Pancreas (tissue), 10 donors: ENCODE measurements at regions not wholly inside any gene's neighbourhood (a gene's known extent, or its start where the extent isn't known, plus 50 kb on each side); places are given as distances from the start of the nearest gene placed in this dataset.
"Not testable (repeated sequence)": the region's sequence is repeated elsewhere in the genome, so short reads cannot be mapped to it uniquely, and the experiment has no call there.

ENCODE experiments used
- ATAC-seq, 4 donors: fragments of 200-7000 bp; cut with Tn5 transposase; one replicate each; pipeline versions ENCODE4 v1.8.0 to v1.9.1; 2020; ENCODE audit warnings: mild to moderate bottlenecking in 4 of 4, moderate library complexity in 4 of 4
- DNase-seq, 6 donors: peaks; one replicate each; pipeline ENCODE4 v3.0.0-alpha.2; 2020
- FAIRE-seq: peaks from 2 replicates; lab custom pipeline; 2012; peaks lifted over from hg19 to GRCh38; lab: Jason Lieb, UNC
- H3K27ac ChIP-seq, 4 donors: fragments of 200-600 bp; sonication (generic); 1 replicate in 3 of 4; 2 replicates in 1 of 4; pipeline versions ENCODE4 v1.5.0 to v1.8.0; 2020
- H3K27me3 ChIP-seq, 4 donors: fragments of 200-600 bp; one replicate each; pipeline ENCODE4 v1.8.0; 2021
- H3K36me3 ChIP-seq, 3 donors: fragments of 200-600 bp; sonication (generic) in 1 of 3; one replicate each; pipeline versions ENCODE4 v1.5.0 to v1.8.0; 2020 to 2021
- H3K4me1 ChIP-seq, 3 donors: fragments of 200-600 bp; one replicate each; pipeline ENCODE4 v1.8.0; 2021
- H3K4me3 ChIP-seq, 4 donors: fragments of 200-600 bp; sonication (generic) in 2 of 4; one replicate each; pipeline versions ENCODE4 v1.5.0 to v1.8.0; 2020 to 2021
- H3K9me3 ChIP-seq, 4 donors: fragments of 200-600 bp; one replicate each; pipeline ENCODE4 v1.8.0; 2021
- WGBS, 2 donors: extraction: QIAGEN DNeasy Blood & Tissue Kit; methylation state at CpG; one replicate each; pipeline ENCODE4 v1.1.7; 2013; 5-methylcytosine and 5-hydroxymethylcytosine counted together
- intact Hi-C, 3 donors: fragments of 100-400 bp; cut with DNase I; formaldehyde crosslinking; loops; one replicate each; pipeline versions ENCODE4 v1.11.1 to v1.14.2; 2022
- TF ChIP-seq, protein P1 (sequence below), 4 donors: fragments of 200-600 bp; sonication (generic) in 3 of 4; IDR thresholded peaks; one replicate each; pipeline versions ENCODE4 v1.5.0 to v1.8.0; 2021; ENCODE audit warnings: antibody characterized with exemption in 4 of 4
- donor health status: healthy with polysubstance abuse.
- donor health status: DM: no; HTN: no; CAD: no; lungs with moderate emphysema.
- donor health status: DM: no; HTN: no; CAD: no.
- donor health status: control.
- donor health status: control.
- donor health status: Bipolar disorder and iron deficiency.
- donor health status: DM: yes; HTN: yes; CAD: no.
- donor health status: DM: no; HTN: no; CAD: no.
- donor health status: DM: no; HTN: no; CAD: no.
- donor health status: DM: yes; HTN: yes; CAD: no.

DNA sequence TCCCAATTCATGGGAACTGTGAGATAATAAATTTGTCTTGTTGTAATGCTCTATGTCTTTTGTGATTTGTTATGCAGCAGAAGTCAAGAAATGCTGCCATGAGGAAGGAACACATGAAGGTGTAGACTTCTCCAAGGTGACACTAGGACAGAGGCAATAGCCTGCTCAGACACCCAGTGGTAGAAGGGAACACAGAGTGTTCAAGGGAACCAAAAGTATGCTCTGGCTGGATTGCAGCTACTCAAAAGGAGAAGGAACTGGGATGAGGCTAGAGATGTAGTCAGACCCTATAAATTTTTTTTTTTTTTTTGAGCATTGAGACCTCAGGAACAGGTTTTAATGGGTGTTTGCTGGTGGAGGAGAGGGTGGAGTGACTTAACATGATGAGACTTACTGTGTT lies 232.5 kb downstream of the PARP8 start:
- FAIRE-seq (no peak), ATAC-seq (peak in 1 of 4 donors; percentile 29), DNase-seq (no peak)
- TF ChIP-seq, protein P1, sequence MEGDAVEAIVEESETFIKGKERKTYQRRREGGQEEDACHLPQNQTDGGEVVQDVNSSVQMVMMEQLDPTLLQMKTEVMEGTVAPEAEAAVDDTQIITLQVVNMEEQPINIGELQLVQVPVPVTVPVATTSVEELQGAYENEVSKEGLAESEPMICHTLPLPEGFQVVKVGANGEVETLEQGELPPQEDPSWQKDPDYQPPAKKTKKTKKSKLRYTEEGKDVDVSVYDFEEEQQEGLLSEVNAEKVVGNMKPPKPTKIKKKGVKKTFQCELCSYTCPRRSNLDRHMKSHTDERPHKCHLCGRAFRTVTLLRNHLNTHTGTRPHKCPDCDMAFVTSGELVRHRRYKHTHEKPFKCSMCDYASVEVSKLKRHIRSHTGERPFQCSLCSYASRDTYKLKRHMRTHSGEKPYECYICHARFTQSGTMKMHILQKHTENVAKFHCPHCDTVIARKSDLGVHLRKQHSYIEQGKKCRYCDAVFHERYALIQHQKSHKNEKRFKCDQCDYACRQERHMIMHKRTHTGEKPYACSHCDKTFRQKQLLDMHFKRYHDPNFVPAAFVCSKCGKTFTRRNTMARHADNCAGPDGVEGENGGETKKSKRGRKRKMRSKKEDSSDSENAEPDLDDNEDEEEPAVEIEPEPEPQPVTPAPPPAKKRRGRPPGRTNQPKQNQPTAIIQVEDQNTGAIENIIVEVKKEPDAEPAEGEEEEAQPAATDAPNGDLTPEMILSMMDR (IDR thresholded peaks at IDR 0.05) = no peak
- Histone ChIP-seq H3K4me3 (no peak overlapping the region), H3K36me3 (no peaks in the 10 kb centered on the region), H3K4me1 (no peaks in the 10 kb centered on the region), H3K27me3 (no peaks in the 10 kb centered on the region), H3K9me3 (no peaks in the 10 kb centered on the region), H3K27ac (no peak overlapping the region)
- intact Hi-C loops = no loop called here

DNA sequence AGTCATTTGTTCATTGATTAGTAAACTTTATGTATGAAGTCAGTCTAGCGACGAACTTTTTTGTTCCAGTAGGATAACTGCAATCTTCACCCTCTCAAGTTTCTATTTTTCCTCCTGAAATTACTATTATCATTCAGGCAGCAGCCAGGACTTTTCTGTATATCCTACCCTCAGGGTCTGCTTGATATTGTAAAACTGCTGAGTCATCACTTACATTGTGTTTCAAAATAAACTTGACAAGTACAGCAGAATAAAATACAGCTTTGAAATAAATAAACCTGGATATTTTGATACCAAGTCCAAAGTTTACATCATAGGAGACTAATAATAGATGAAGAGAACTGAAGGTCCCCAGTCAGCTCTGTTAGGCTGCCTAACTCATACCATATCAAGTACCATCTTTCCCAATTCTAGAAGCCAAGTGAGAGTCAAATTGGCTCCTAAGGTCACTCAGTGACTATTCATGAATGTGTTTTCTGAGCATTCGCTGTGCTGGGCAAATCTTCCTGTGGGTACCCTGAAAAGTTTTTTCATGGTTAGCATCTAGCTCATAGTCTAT lies 234.6 kb downstream of the PARP8 start:
- Histone ChIP-seq H3K4me1 (no peaks in the 10 kb centered on the region), H3K36me3 (no peaks in the 10 kb centered on the region), H3K27me3 (no peaks in the 10 kb centered on the region), H3K9me3 (no peaks in the 10 kb centered on the region), H3K4me3 (no peak overlapping the region), H3K27ac (no peak overlapping the region)
- TF ChIP-seq, protein P1 (IDR thresholded peaks at IDR 0.05) = no peak
- FAIRE-seq (no peak), DNase-seq (no peak), ATAC-seq (no peak)
- WGBS, 2 donors = 63% methylated on average over 3 of the region's 3 CpGs
- intact Hi-C loops = no loop called here

DNA sequence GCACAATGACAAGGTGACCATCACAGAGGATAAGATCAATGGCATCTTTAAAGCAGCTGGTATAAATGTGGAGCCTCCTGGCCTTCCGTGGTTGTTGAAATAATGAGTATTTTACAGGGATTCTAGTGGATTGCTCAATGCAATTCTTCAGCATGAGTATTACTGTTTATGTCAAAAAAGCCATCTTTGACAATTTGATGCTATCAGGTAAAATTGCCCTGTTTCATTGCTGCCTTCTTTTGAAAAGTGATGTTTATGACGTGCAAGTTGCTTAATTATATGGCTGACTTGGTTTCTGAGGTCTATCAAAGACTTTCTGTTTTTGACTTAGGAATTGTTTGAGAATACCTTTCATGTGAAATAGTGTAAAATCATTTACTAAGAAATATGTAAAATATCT lies 237.2 kb downstream of the PARP8 start:
- Histone ChIP-seq H3K27me3 (no peaks in the 10 kb centered on the region), H3K36me3 (no peaks in the 10 kb centered on the region), H3K4me1 (no peaks in the 10 kb centered on the region), H3K27ac (no peak overlapping the region), H3K9me3 (no peaks in the 10 kb centered on the region), H3K4me3 (no peak overlapping the region)
- no peak for DNase-seq
- WGBS, 2 donors = 64 to 75% methylated on average over 2 of the region's 2 CpGs
- no peak for ATAC-seq
- no peak for FAIRE-seq
- TF ChIP-seq, protein P1 (IDR thresholded peaks at IDR 0.05) = no peak
- intact Hi-C loops = no loop called here

DNA sequence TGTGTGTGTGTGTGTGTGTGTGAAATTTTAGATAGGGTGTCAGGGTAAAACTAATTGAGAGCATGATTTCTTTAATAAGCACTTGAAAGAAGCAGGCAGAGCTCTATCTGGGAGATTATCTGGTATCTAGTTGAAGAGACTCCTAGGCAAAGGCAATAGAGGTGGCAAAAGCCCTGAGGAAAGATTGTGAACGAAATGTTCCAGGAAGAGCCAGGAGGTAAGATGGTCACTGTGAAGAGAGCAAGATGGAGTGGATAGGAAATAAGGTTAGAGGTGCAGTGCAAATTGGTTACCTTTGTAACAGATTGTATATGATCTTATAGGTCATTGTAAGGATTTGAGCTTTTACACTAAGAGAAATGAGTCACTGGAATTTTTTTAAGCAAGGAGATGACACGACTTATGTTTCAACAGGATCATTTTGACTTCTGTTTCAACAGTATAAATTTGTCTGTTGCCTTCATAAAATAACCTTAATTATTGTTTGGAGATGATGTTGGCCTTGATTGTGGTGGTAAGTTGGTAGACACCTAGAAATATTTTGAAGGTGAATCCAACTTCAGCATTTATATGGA lies 239.6 kb downstream of the PARP8 start:
- Histone ChIP-seq H3K4me1 (no peaks in the 10 kb centered on the region), H3K27me3 (no peaks in the 10 kb centered on the region), H3K4me3 (no peak overlapping the region), H3K9me3 (no peaks in the 10 kb centered on the region), H3K27ac (no peak overlapping the region), H3K36me3 (no peaks in the 10 kb centered on the region)
- intact Hi-C loops = no loop called here
- TF ChIP-seq, protein P1 (IDR thresholded peaks at IDR 0.05) = no peak
- ATAC-seq (no peak), FAIRE-seq (no peak), DNase-seq (no peak)
- WGBS, 2 donors = 51 to 67% methylated on average over 2 of the region's 2 CpGs

DNA sequence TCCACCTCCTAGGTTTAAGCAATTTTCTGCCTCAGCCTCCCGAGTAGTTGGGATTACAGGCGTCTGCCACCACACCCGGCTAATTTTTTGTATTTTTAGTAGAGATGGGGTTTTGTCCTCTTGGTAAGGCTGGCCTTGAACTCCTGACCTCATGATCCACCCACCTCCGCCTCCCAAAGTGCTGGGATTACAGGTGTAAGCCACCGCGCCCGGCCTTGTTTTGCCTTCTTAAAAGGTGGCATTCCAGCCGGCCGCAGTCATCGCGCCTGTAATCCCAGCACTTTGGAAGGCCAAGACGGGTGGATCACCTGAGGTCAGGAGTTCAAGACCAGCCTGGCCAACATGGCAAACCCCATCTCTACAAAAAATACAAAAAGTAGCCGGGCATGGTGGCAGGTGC lies 253.7 kb downstream of the PARP8 start:
- intact Hi-C loops, ATAC-seq, H3K9me3 ChIP-seq, H3K4me1 ChIP-seq, H3K27ac ChIP-seq, H3K4me3 ChIP-seq, H3K36me3 ChIP-seq, FAIRE-seq, H3K27me3 ChIP-seq: not testable (repeated sequence)
- peak in 1 of 6 donors; percentile 35 for DNase-seq
- WGBS, 2 donors = 78 to 88% methylated on average over 13 of the region's 13 CpGs
